Neutrophil (primary cell): ENCODE measurements at regions not wholly inside any gene's neighbourhood (a gene's known extent, or its start where the extent isn't known, plus 50 kb on each side); places are given as distances from the start of the nearest gene placed in this dataset.

ENCODE experiments used
- H3K27ac ChIP-seq: fragments of 200-600 bp; sonication (generic); 2 replicates; pipeline ENCODE4 v1.5.1; 2016; ENCODE audit warnings: mild to moderate bottlenecking, moderate library complexity
- H3K27me3 ChIP-seq: fragments of 200-600 bp; sonication (generic); 2 replicates; pipeline ENCODE4 v1.6.0; 2016; ENCODE audit warnings: mild to moderate bottlenecking
- H3K36me3 ChIP-seq: fragments of 200-600 bp; sonication (generic); 2 replicates; pipeline ENCODE4 v1.5.1; 2017
- H3K4me1 ChIP-seq, 2 experiments: fragments of 200-600 bp in 1 of 2; sonication (generic) in 1 of 2; 1 replicate in 1 of 2; 2 replicates in 1 of 2; pipeline versions ENCODE4 v1.5.1 to v1.6.1; 2013 to 2016; ENCODE audit warnings: low read depth in 1 of 2, low read length in 1 of 2, mild to moderate bottlenecking in 1 of 2, moderate library complexity in 1 of 2; ENCODE audit not compliant: control insufficient read depth in 1 of 2, insufficient read depth in 1 of 2
- H3K4me3 ChIP-seq, 2 experiments: fragments of 200-600 bp in 1 of 2; sonication (generic) in 1 of 2; 1 replicate in 1 of 2; 2 replicates in 1 of 2; pipeline ENCODE4 v1.5.1; 2013 to 2016; ENCODE audit warnings: low read depth in 1 of 2, low read length in 1 of 2, mild to moderate bottlenecking in 1 of 2, moderate library complexity in 1 of 2
- H3K9me3 ChIP-seq: fragments of 200-600 bp; sonication (generic); 2 replicates; pipeline ENCODE4 v1.5.1; 2016
- TF ChIP-seq, protein P1 (sequence below): fragments of 200-600 bp; sonication (generic); IDR thresholded peaks from 2 replicates; pipeline ENCODE4 v1.5.1; 2016; ENCODE audit warnings: antibody characterized with exemption

DNA sequence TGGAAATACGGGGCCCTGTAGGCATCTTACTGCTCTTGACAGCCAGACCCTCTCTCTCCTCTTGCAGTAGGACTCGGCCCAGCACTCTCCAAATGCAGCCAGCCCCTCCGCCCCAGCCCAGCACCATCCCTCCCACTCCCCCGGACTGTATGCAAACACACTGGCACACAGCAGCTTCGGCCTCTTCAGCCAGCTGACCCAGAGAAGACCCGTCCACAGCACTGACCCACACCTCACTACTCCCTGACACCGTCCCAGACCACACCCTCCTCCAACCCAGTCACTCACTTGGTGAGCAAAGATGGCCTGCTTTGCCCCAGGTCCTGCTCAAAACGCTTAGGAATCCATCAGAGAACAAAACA lies 164.6 kb downstream of the IGLL1 start:
- no peaks in the 10 kb centered on the region for H3K36me3 ChIP-seq

DNA sequence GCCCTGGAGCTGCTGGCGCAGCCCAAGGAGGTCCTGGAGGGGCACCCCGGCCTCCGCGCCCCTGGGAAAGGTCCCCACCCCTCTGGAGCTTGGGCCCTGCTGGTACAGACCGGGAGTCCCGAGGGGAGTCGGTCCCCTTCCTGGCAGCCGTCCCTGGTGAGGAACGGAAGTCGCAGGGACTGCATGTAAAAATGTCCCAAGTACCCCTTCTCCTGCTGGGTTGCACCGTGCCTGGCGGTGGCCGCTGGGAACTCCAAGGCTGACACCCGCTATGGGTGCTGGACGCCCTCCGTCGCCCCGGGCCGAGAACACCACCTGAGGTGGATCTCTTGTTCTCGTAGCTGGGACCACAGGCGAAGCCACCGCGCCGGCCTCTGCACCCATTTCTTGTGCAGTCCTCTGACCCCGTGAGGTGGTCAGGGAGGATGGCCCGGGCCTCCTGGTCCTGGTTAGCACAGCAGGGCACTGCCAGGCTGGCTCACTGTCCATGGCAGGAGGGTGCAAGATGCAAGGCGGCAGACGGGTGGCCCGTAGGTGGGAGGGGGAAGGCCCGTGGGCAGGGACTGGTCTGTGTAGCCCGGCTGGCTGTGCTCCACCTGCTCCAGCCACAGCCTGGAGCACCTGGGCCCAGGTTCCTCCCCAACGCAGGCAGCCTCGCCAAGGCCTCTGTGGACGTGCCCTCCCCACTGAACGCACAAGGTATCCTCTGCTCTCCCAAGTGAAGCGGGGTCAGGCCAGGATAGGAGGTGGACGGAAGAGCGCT lies 165.2 kb downstream of the IGLL1 start:
- Histone ChIP-seq H3K27ac (no peak overlapping the region), H3K27me3 (no peaks in the 10 kb centered on the region), H3K4me1 (no peaks in the 10 kb centered on the region), H3K4me3 (no peak overlapping the region), H3K36me3 (no peaks in the 10 kb centered on the region), H3K9me3 (no peaks in the 10 kb centered on the region)
- TF ChIP-seq, protein P1, sequence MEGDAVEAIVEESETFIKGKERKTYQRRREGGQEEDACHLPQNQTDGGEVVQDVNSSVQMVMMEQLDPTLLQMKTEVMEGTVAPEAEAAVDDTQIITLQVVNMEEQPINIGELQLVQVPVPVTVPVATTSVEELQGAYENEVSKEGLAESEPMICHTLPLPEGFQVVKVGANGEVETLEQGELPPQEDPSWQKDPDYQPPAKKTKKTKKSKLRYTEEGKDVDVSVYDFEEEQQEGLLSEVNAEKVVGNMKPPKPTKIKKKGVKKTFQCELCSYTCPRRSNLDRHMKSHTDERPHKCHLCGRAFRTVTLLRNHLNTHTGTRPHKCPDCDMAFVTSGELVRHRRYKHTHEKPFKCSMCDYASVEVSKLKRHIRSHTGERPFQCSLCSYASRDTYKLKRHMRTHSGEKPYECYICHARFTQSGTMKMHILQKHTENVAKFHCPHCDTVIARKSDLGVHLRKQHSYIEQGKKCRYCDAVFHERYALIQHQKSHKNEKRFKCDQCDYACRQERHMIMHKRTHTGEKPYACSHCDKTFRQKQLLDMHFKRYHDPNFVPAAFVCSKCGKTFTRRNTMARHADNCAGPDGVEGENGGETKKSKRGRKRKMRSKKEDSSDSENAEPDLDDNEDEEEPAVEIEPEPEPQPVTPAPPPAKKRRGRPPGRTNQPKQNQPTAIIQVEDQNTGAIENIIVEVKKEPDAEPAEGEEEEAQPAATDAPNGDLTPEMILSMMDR: no peak

More for the DNA sequence above, 164.6 kb downstream of the IGLL1 start:
- Histone ChIP-seq H3K27me3 (no peaks in the 10 kb centered on the region), H3K27ac (no peak overlapping the region), H3K4me1 (no peaks in the 10 kb centered on the region), H3K9me3 (no peaks in the 10 kb centered on the region), H3K4me3 (no peak overlapping the region)
- TF ChIP-seq, protein P1: no peak

DNA sequence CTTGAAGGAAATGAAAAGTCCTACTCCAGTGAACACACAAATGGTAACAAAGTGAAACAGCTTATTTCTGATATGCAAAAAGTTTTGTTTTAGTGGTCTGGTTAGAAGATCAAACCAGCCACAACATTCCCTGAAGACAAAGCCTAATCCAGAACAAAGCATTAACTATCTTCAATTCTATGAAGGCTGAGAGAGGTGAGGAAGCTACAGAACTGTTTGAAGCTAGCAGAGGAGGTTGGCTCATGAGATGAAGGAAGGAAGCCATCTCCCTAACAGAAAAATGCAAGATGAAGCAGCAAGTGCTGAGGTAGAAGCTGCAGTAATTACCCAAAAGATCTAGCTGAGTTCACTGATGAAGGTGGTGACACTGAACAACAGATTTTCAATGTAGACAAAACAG lies 168.4 kb downstream of the IGLL1 start:
- no peaks in the 10 kb centered on the region for H3K9me3 ChIP-seq
- H3K27ac ChIP-seq: no peak overlapping the region
- no peaks in the 10 kb centered on the region for H3K27me3 ChIP-seq
- no peaks in the 10 kb centered on the region for H3K36me3 ChIP-seq
- TF ChIP-seq, protein P1: no peak
- H3K4me1 ChIP-seq: no peaks in the 10 kb centered on the region
- no peak overlapping the region for H3K4me3 ChIP-seq

DNA sequence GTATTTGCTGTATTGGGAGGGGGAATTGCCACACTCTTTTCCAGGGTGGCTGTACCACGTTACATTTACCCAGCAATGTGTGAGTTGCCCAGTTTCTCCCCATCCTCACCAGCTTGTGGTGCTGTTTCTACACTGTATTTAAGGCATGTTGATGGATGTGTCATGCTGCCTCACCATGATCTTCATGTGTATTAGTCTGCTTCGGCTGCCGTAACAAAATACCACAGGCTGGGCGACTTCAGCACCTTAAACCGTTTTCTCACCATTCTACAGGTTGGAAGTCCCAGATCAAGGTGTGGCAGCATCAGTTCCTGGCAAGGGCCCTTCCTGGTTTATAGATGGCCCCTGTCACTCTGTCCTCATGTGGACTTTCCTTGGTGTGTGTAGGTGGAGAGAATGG lies 169.7 kb downstream of the IGLL1 start:
- Histone ChIP-seq H3K36me3 (no peaks in the 10 kb centered on the region), H3K27me3 (no peaks in the 10 kb centered on the region), H3K9me3 (no peaks in the 10 kb centered on the region), H3K27ac (no peak overlapping the region), H3K4me3 (no peak overlapping the region), H3K4me1 (no peaks in the 10 kb centered on the region)
- TF ChIP-seq, protein P1: no peak

DNA sequence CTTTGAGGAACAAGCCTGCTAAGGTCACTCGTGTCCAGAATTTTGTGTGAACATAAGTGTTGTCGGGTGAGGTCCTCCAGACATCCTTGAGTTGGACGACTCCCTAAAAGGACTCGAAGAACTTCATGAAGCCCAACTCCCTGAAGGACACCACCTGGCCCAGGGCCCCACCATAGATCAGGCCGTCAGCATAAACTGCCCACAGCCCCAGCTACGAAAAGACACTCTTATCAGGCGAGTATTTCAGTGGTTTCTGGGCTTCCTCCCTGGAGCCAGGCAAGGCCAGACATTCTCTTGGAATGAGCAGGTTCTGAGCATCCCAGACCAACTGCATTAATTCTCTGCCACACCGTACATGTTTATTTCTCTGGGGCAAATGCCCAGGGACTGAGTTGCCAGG lies 170.1 kb downstream of the IGLL1 start:
- H3K27me3 ChIP-seq: no peaks in the 10 kb centered on the region
- TF ChIP-seq, protein P1: no peak
- H3K9me3 ChIP-seq: no peaks in the 10 kb centered on the region
- no peak overlapping the region for H3K4me3 ChIP-seq
- no peaks in the 10 kb centered on the region for H3K4me1 ChIP-seq
- H3K36me3 ChIP-seq: no peaks in the 10 kb centered on the region
- no peak overlapping the region for H3K27ac ChIP-seq
